Heart left ventricle (tissue), 13 donors: ENCODE measurements at regions not wholly inside any gene's neighbourhood (a gene's known extent, or its start where the extent isn't known, plus 50 kb on each side); places are given as distances from the start of the nearest gene placed in this dataset.

Experiments
- CTCF ChIP-seq, 12 donors: fragments of 200-600 bp; sonication (generic) in 4 of 12; IDR thresholded peaks; one replicate each; pipeline versions ENCODE4 v1.5.0 to v1.8.0; 2018 to 2022; ENCODE audit warnings: antibody characterized with exemption in 12 of 12, mild to moderate bottlenecking in 5 of 12
- POLR2A ChIP-seq, 2 donors: fragments of 450-650 bp; IDR thresholded peaks; one replicate each; pipeline ENCODE4 v1.6.1; 2017; ENCODE audit warnings: antibody characterized with exemption in 2 of 2, mild to moderate bottlenecking in 2 of 2, moderate library complexity in 2 of 2
- donor health status: ischemic (EF 13 %, LVEDD 7.1; RV severe dilation, severe dysfunction).
- donor health status: DM: no; HTN: yes; CAD: no.
- donor health status: DM: no; HTN: no; CAD: no.
- donor health status: ischemic (EF 25% LVEDD 6.9; RV normal size, moderate dysfunction).
- donor health status: ischemic (EF 25% LVEDD 5.7; RV mildly dilated, moderate dysfunction).
- donor health status: ischemic (EF 35%, LVEDD 5.7; RV mildly dilated, moderate dysfunction).
- donor health status: nonischemic (EF 11% LVEDD 7.7; RV severe dilation, severe dysfunction).
- donor health status: DM: yes; HTN: yes; CAD: no.
- donor health status: PGD.
- donor health status: ischemic (EF 29% LVEDD 5.4; RV normal size, mild dysfunction).
- donor health status: nonischemic (EF 23%, LVEDD 6.1; RV moderate dilation, normal function).

- TF ChIP-seq POLR2A (IDR thresholded peaks at IDR 0.05) (no peak), CTCF (IDR thresholded peaks at IDR 0.05) (no peak)
Observed at GRCh38 chr18:70559446-70559845, 270.6 kb downstream of the SOCS6 start.
